ENCODE measurements at regions not wholly inside any gene's neighbourhood (a gene's known extent, or its start where the extent isn't known, plus 50 kb on each side); places are given as distances from the start of the nearest gene placed in this dataset.

- WGBS (ENCODE audit: insufficient coverage) = 87% methylated on average over 8 of the region's 8 CpGs
- H3K27ac ChIP-seq (ENCODE audit: low read length) = no peak overlapping the region
- H3K4me3 ChIP-seq (ENCODE audit: low read length) = no peak overlapping the region
- ATAC-seq = peak in 1 of 3 donors; percentile 25
- no peaks in the 10 kb centered on the region for H3K9me3 Mint-ChIP-seq
- H3K27me3 ChIP-seq (ENCODE audit: control insufficient read depth, insufficient read depth, low read length) = no peaks in the 10 kb centered on the region
- no peak overlapping the region for H3K27ac Mint-ChIP-seq
- no peaks in the 10 kb centered on the region for H3K36me3 ChIP-seq (ENCODE audit: control insufficient read depth, insufficient read depth, low read length)
- H3K36me3 Mint-ChIP-seq = no peaks in the 10 kb centered on the region
- H3K9me3 ChIP-seq (ENCODE audit: control insufficient read depth, insufficient read depth, low read length) = no peaks in the 10 kb centered on the region
- H3K27me3 Mint-ChIP-seq (ENCODE audit: low read depth in 2 of 2) = peaks cover 6 to 18% of the 10 kb centered on the region in 2 donors
- no peaks in the 10 kb centered on the region for H3K4me1 Mint-ChIP-seq
- DNase-seq = no peak
- no peaks in the 10 kb centered on the region for H3K4me1 ChIP-seq (ENCODE audit: control insufficient read depth, insufficient read depth, low read length)
- TF ChIP-seq CTCF (IDR thresholded peaks at IDR 0.05) = no peak
- H3K4me3 Mint-ChIP-seq = no peak overlapping the region
- intact Hi-C loops (cut with micrococcal nuclease) = no loop called here
Observed at GRCh38 chr3:15973414-15973813, 175.6 kb upstream of the ANKRD28 start.

- Histone ChIP-seq H3K9me3 (ENCODE audit: control insufficient read depth, insufficient read depth, low read length) (no peaks in the 10 kb centered on the region), H3K27ac (ENCODE audit: low read length) (no peak overlapping the region), H3K4me3 (ENCODE audit: low read length) (no peak overlapping the region), H3K4me1 (ENCODE audit: control insufficient read depth, insufficient read depth, low read length) (no peaks in the 10 kb centered on the region), H3K36me3 (ENCODE audit: control insufficient read depth, insufficient read depth, low read length) (no peaks in the 10 kb centered on the region), H3K27me3 (ENCODE audit: control insufficient read depth, insufficient read depth, low read length) (no peaks in the 10 kb centered on the region)
- no peak for TF ChIP-seq CTCF (IDR thresholded peaks at IDR 0.05)
- no peaks in the 10 kb centered on the region for H3K9me3 Mint-ChIP-seq
- no peak overlapping the region for H3K27ac Mint-ChIP-seq
- DNase-seq (no peak), ATAC-seq (no peak)
- H3K4me3 Mint-ChIP-seq = no peak overlapping the region
- peaks cover 6 to 18% of the 10 kb centered on the region in 2 donors for H3K27me3 Mint-ChIP-seq (ENCODE audit: low read depth in 2 of 2)
- intact Hi-C loops (cut with micrococcal nuclease) = no loop called here
- 88% methylated on average over 1 of the region's 1 CpG for WGBS (ENCODE audit: insufficient coverage)
- H3K4me1 Mint-ChIP-seq = no peaks in the 10 kb centered on the region
- no peaks in the 10 kb centered on the region for H3K36me3 Mint-ChIP-seq
Observed at GRCh38 chr3:15973940-15974339, 176.2 kb upstream of the ANKRD28 start.

- Histone ChIP-seq H3K36me3 (ENCODE audit: control insufficient read depth, insufficient read depth, low read length) (no peaks in the 10 kb centered on the region), H3K27ac (ENCODE audit: low read length) (no peak overlapping the region)
Observed at GRCh38 chr3:15974647-15975046, 176.9 kb upstream of the ANKRD28 start.

More at GRCh38 chr3:15974647-15975046, 176.9 kb upstream of the ANKRD28 start:
- peak; percentile 10 for TF ChIP-seq CTCF (IDR thresholded peaks at IDR 0.05)
- Histone ChIP-seq H3K27me3 (ENCODE audit: control insufficient read depth, insufficient read depth, low read length) (no peaks in the 10 kb centered on the region), H3K4me1 (ENCODE audit: control insufficient read depth, insufficient read depth, low read length) (no peaks in the 10 kb centered on the region), H3K9me3 (ENCODE audit: control insufficient read depth, insufficient read depth, low read length) (no peaks in the 10 kb centered on the region), H3K4me3 (ENCODE audit: low read length) (no peak overlapping the region)
- DNase-seq (no peak), ATAC-seq (no peak)
- Mint-ChIP-seq H3K4me3 (no peak overlapping the region), H3K27ac (no peak overlapping the region), H3K27me3 (ENCODE audit: low read depth in 2 of 2) (peaks cover 6 to 18% of the 10 kb centered on the region in 2 donors), H3K9me3 (no peaks in the 10 kb centered on the region), H3K36me3 (no peaks in the 10 kb centered on the region), H3K4me1 (no peaks in the 10 kb centered on the region)
- 41% methylated on average over 4 of the region's 6 CpGs for WGBS (ENCODE audit: insufficient coverage)
- intact Hi-C loops (cut with micrococcal nuclease) = no loop called here
